H1 (cell line): ENCODE measurements at regions not wholly inside any gene's neighbourhood (a gene's known extent, or its start where the extent isn't known, plus 50 kb on each side); places are given as distances from the start of the nearest gene placed in this dataset.

Experiments
- CTCF ChIA-PET: fragments of 300-600 bp; sonication (Branson Sonifier 250); formaldehyde crosslinking; loops from one replicate; lab custom pipeline; 2021; ENCODE audit not compliant: partially characterized antibody; lab: Charles Lee
- POLR2A ChIA-PET: fragments of 300-600 bp; sonication (Branson Sonifier 250); formaldehyde crosslinking; loops from one replicate; lab custom pipeline; 2021; ENCODE audit warnings: inconsistent platforms; ENCODE audit not compliant: partially characterized antibody; lab: Charles Lee
- DNase-seq, 2 experiments: peaks; one replicate each; pipeline versions ENCODE4 v3.0.0 to v3.0.0-alpha.2; 2010 to 2022; ENCODE audit warnings: low spot score in 2 of 2, low read depth in 1 of 2, mixed read lengths in 1 of 2
- FAIRE-seq: peaks from 2 replicates; lab custom pipeline; 2011; peaks lifted over from hg19 to GRCh38; lab: Jason Lieb, UNC
- H2AFZ ChIP-seq: 2 replicates; pipeline ENCODE4 v1.8.1; 2012; ENCODE audit warnings: low read length, inconsistent platforms
- H2AK5ac ChIP-seq: 2 replicates; pipeline ENCODE4 v1.6.1; 2013; ENCODE audit warnings: low read depth, low read length
- H2BK120ac ChIP-seq: replicated peaks from 2 replicates; pipeline ENCODE3; 2013; ENCODE audit warnings: low read depth, low read length, inconsistent platforms
- H2BK12ac ChIP-seq: 2 replicates; pipeline ENCODE4 v1.6.1; 2013; ENCODE audit warnings: low read depth, low read length
- H2BK15ac ChIP-seq: 2 replicates; pipeline ENCODE4 v1.6.1; 2013; ENCODE audit warnings: low read length
- H2BK20ac ChIP-seq: 2 replicates; pipeline ENCODE4 v1.6.1; 2013; ENCODE audit warnings: low read length
- H2BK5ac ChIP-seq: 2 replicates; pipeline ENCODE4 v1.6.1; 2013; ENCODE audit warnings: low read depth, low read length
- H3K14ac ChIP-seq: 2 replicates; pipeline ENCODE4 v1.6.1; 2013; ENCODE audit warnings: inconsistent platforms; ENCODE audit not compliant: insufficient read length
- H3K18ac ChIP-seq: 2 replicates; pipeline ENCODE4 v1.6.1; 2013; ENCODE audit warnings: low read length; ENCODE audit errors: extremely low read depth
- H3K23ac ChIP-seq: 2 replicates; pipeline ENCODE4 v1.6.1; 2013; ENCODE audit warnings: inconsistent platforms; ENCODE audit not compliant: insufficient read length
- H3K23me2 ChIP-seq: 2 replicates; pipeline ENCODE4 v1.6.1; 2013; ENCODE audit warnings: low read depth, low read length
- H3K27ac ChIP-seq: 2 replicates; pipeline ENCODE4 v1.6.1; 2011; ENCODE audit warnings: low read depth, low read length, inconsistent platforms
- H3K27me3 ChIP-seq, 4 experiments: replicated peaks in 1 of 4; 1 replicate in 1 of 4; 2 replicates in 3 of 4; pipeline versions ENCODE4 v1.6.1 to v1.8.1; 2011 to 2013; ENCODE audit warnings: low read length in 3 of 4, mild to moderate bottlenecking in 3 of 4, inconsistent platforms in 2 of 4, mixed read lengths in 2 of 4, moderate library complexity in 1 of 4; ENCODE audit not compliant: control insufficient read depth in 3 of 4, insufficient read depth in 3 of 4; ENCODE audit errors: extremely low read depth in 1 of 4
- H3K36me3 ChIP-seq, 4 experiments: 2 replicates each; pipeline versions ENCODE4 v1.6.1 to v1.8.1; 2011 to 2013; ENCODE audit warnings: mild to moderate bottlenecking in 4 of 4, low read length in 3 of 4, moderate library complexity in 2 of 4, control low read depth in 1 of 4, inconsistent platforms in 1 of 4; ENCODE audit not compliant: insufficient read depth in 4 of 4, control insufficient read depth in 2 of 4
- H3K4ac ChIP-seq: replicated peaks from 2 replicates; pipeline ENCODE3; 2013; ENCODE audit warnings: low read length, low read depth, mixed read lengths, inconsistent platforms; ENCODE audit not compliant: insufficient read length
- H3K4me1 ChIP-seq, 4 experiments: replicated peaks in 1 of 4; 1 replicate in 1 of 4; 2 replicates in 3 of 4; pipeline versions ENCODE4 v1.6.1 to v1.8.1; 2011 to 2013; ENCODE audit warnings: low read length in 3 of 4, inconsistent platforms in 2 of 4, mixed read lengths in 1 of 4; ENCODE audit not compliant: insufficient read depth in 4 of 4, control insufficient read depth in 3 of 4
- H3K4me2 ChIP-seq, 2 experiments: 2 replicates each; pipeline versions ENCODE4 v1.6.1 to v1.8.1; 2011 to 2013; ENCODE audit warnings: low read depth in 2 of 2, low read length in 2 of 2, control low read depth in 1 of 2, inconsistent platforms in 1 of 2, mild to moderate bottlenecking in 1 of 2; ENCODE audit not compliant: insufficient read depth in 1 of 2
- H3K4me3 ChIP-seq, 4 experiments: fragments of 200-600, 300-600 bp in 1 of 4; sonication (generic), shearing (Covaris generic), sonication (Bioruptor Twin) in 1 of 4; 2 replicates each; pipeline versions ENCODE4 v1.5.1 to v1.8.1; 2011 to 2016; ENCODE audit warnings: low read length in 4 of 4, low read depth in 3 of 4, control low read depth in 2 of 4, inconsistent platforms in 2 of 4, mild to moderate bottlenecking in 2 of 4, mixed read lengths in 1 of 4, moderate library complexity in 1 of 4; ENCODE audit not compliant: insufficient read depth in 2 of 4; ENCODE audit errors: extremely low read depth in 1 of 4
- H3K56ac ChIP-seq: replicated peaks from 2 replicates; pipeline ENCODE3; 2013; ENCODE audit warnings: low read depth, mild to moderate bottlenecking, mixed read lengths, low read length, inconsistent platforms; ENCODE audit not compliant: insufficient read length
- H3K79me1 ChIP-seq: 2 replicates; pipeline ENCODE4 v1.6.1; 2013; ENCODE audit warnings: low read depth, low read length, control low read depth
- H3K79me2 ChIP-seq, 2 experiments: 2 replicates each; pipeline versions ENCODE4 v1.6.1 to v1.8.1; 2012 to 2013; ENCODE audit warnings: low read length in 2 of 2, mild to moderate bottlenecking in 2 of 2, inconsistent platforms in 1 of 2; ENCODE audit not compliant: insufficient read depth in 2 of 2, control insufficient read depth in 1 of 2
- H3K9ac ChIP-seq, 4 experiments: replicated peaks in 1 of 4; 1 replicate in 1 of 4; 2 replicates in 3 of 4; pipeline versions ENCODE4 v1.6.1 to v1.8.1; 2011 to 2013; ENCODE audit warnings: low read depth in 3 of 4, low read length in 3 of 4, control low read depth in 2 of 4, mild to moderate bottlenecking in 2 of 4, moderate library complexity in 2 of 4, inconsistent platforms in 1 of 4; ENCODE audit errors: extremely low read depth in 1 of 4
- H3K9me3 ChIP-seq, 2 experiments: 2 replicates each; pipeline versions ENCODE4 v1.6.1 to v1.8.1; 2012 to 2013; ENCODE audit warnings: mild to moderate bottlenecking in 2 of 2, moderate library complexity in 2 of 2, control low read depth in 1 of 2, inconsistent platforms in 1 of 2, low read depth in 1 of 2, low read length in 1 of 2, mixed read lengths in 1 of 2; ENCODE audit not compliant: insufficient read depth in 2 of 2
- H4K20me1 ChIP-seq, 2 experiments: replicated peaks in 1 of 2; 2 replicates each; pipeline versions ENCODE3 to v1.8.1; 2011 to 2013; ENCODE audit warnings: inconsistent platforms in 2 of 2, low read length in 2 of 2, mild to moderate bottlenecking in 1 of 2; ENCODE audit not compliant: insufficient read depth in 2 of 2, control insufficient read depth in 1 of 2
- H4K5ac ChIP-seq: 2 replicates; pipeline ENCODE4 v1.6.1; 2013; ENCODE audit warnings: low read length, low read depth, mixed read lengths, inconsistent platforms; ENCODE audit not compliant: insufficient read length
- H4K8ac ChIP-seq: 2 replicates; pipeline ENCODE4 v1.8.0; 2013; ENCODE audit warnings: mild to moderate bottlenecking, moderate library complexity, low read length, inconsistent platforms; ENCODE audit not compliant: insufficient read depth; ENCODE audit errors: extremely low read depth
- H4K91ac ChIP-seq: replicated peaks from 2 replicates; pipeline ENCODE3; 2013; ENCODE audit warnings: low read length, mixed read lengths, inconsistent platforms; ENCODE audit not compliant: insufficient read length
- BCL11A ChIP-seq, 2 experiments: IDR thresholded peaks; one replicate each; pipeline ENCODE4 v1.6.1; 2011; ENCODE audit warnings: low read depth in 2 of 2, low read length in 2 of 2, mild to moderate bottlenecking in 2 of 2
- CHD1 ChIP-seq: IDR thresholded peaks from 2 replicates; pipeline ENCODE4 v1.6.1; 2012; ENCODE audit warnings: low read depth, low read length, improper control_type of control experiment
- CTBP2 ChIP-seq: IDR thresholded peaks from 2 replicates; pipeline ENCODE4 v1.7.0; 2011; ENCODE audit warnings: borderline replicate concordance, mild to moderate bottlenecking, moderate library complexity, mixed read lengths, low read length; ENCODE audit not compliant: insufficient read depth, insufficient read length
- EGR1 ChIP-seq: IDR thresholded peaks from 2 replicates; pipeline ENCODE4 v1.6.1; 2011; ENCODE audit warnings: low read depth, low read length, borderline replicate concordance
- FOSL1 ChIP-seq: IDR thresholded peaks from 2 replicates; pipeline ENCODE4 v1.6.1; 2011; ENCODE audit warnings: mild to moderate bottlenecking, low read depth, low read length, moderate library complexity; ENCODE audit not compliant: insufficient read depth
- GABPA ChIP-seq: IDR thresholded peaks from 2 replicates; pipeline ENCODE4 v1.6.1; 2011; ENCODE audit warnings: mild to moderate bottlenecking, low read length, moderate library complexity, borderline replicate concordance; ENCODE audit not compliant: insufficient read depth
- HDAC2 ChIP-seq, 2 experiments: fragments of 300-600 bp in 1 of 2; sonication (generic) in 1 of 2; IDR thresholded peaks; 2 replicates each; pipeline ENCODE4 v1.6.1; 2011 to 2012; ENCODE audit warnings: low read depth in 2 of 2, low read length in 2 of 2, mild to moderate bottlenecking in 2 of 2, moderate library complexity in 2 of 2, borderline replicate concordance in 1 of 2, inconsistent platforms in 1 of 2
- JUND ChIP-seq: IDR thresholded peaks from 2 replicates; pipeline ENCODE4 v1.6.1; 2011; ENCODE audit warnings: mild to moderate bottlenecking, improper control_type of control experiment, low read length
- KDM1A ChIP-seq: fragments of 200-600, 300-600 bp; sonication (generic); IDR thresholded peaks from 2 replicates; pipeline ENCODE4 v1.7.1; 2016; ENCODE audit warnings: mild to moderate bottlenecking, low read length, borderline replicate concordance
- POU5F1 ChIP-seq: IDR thresholded peaks from 2 replicates; pipeline ENCODE4 v1.6.1; 2011; ENCODE audit warnings: low read depth, mild to moderate bottlenecking, low read length, moderate library complexity
- SAP30 ChIP-seq: fragments of 300-600 bp; sonication (generic); IDR thresholded peaks from 2 replicates; pipeline ENCODE4 v1.7.1; 2012; ENCODE audit warnings: low read length, moderate library complexity, mild to moderate bottlenecking, inconsistent platforms; ENCODE audit not compliant: insufficient read depth, insufficient replicate concordance
- SIRT6 ChIP-seq: IDR thresholded peaks from one replicate; pipeline ENCODE4 v1.7.1; 2012; ENCODE audit warnings: low read length, inconsistent platforms
- SP1 ChIP-seq: IDR thresholded peaks from 2 replicates; pipeline ENCODE4 v1.6.1; 2011; ENCODE audit warnings: low read depth, low read length
- whole genome bisulfite sequencing, 2 experiments: shearing (Covaris generic) in 1 of 2; methylation state at CpG; one replicate each; pipeline versions ENCODE4 v1.1.6 to v1.1.7; 2013 to 2015; ENCODE audit warnings: low lambda C conversion rate in 2 of 2, mixed read lengths in 2 of 2, inconsistent platforms in 1 of 2, low coverage in 1 of 2, missing lambda C conversion rate in 1 of 2; ENCODE audit not compliant: insufficient replicate concordance in 2 of 2, insufficient coverage in 1 of 2, insufficient read length in 1 of 2; ENCODE audit errors: extremely low coverage in 1 of 2, missing lambda C conversion rate in 1 of 2; 5-methylcytosine and 5-hydroxymethylcytosine counted together
- TF ChIP-seq, protein P1 (sequence below): IDR thresholded peaks from 2 replicates; pipeline ENCODE4 v1.6.1; 2011; ENCODE audit warnings: low read length, improper control_type of control experiment

GRCh38 chr1:78787544-78787943 lies 137.9 kb downstream of the IFI44 start:
- Histone ChIP-seq H3K4me3 (no peak overlapping the region), H4K5ac (no peak overlapping the region), H2BK5ac (no peak overlapping the region), H3K4me2 (no peak overlapping the region), H3K14ac (no peak overlapping the region), H3K23ac (no peak overlapping the region), H2BK120ac (no peak overlapping the region), H3K4me1 (no peaks in the 10 kb centered on the region), H3K27ac (no peak overlapping the region), H2AK5ac (no peak overlapping the region), H4K91ac (no peak overlapping the region), H3K56ac (no peak overlapping the region), H2BK15ac (no peak overlapping the region), H3K9me3 (no peaks in the 10 kb centered on the region), H2BK12ac (no peak overlapping the region), H3K18ac (no peak overlapping the region), H3K36me3 (no peaks in the 10 kb centered on the region), H4K8ac (no peak overlapping the region), H3K23me2 (no peaks in the 10 kb centered on the region), H3K79me1 (no peaks in the 10 kb centered on the region), H2BK20ac (no peak overlapping the region), H4K20me1 (no peaks in the 10 kb centered on the region), H3K79me2 (no peaks in the 10 kb centered on the region), H3K27me3 (no peaks in the 10 kb centered on the region), H3K4ac (no peak overlapping the region), H2AFZ (no peak overlapping the region), H3K9ac (no peak overlapping the region)
- no peak for DNase-seq
- CTCF ChIA-PET = no interaction called here
- 97 to 100% methylated on average over 1 to 2 of the region's 2 CpGs for WGBS, 2 experiments
- POLR2A ChIA-PET = no interaction called here
- no peak for FAIRE-seq
- no peak for TF ChIP-seq POU5F1
- TF ChIP-seq BCL11A (IDR thresholded peaks at IDR 0.05; ENCODE audit: low read depth in 2 of 2, low read length in 2 of 2) = no peak
- TF ChIP-seq KDM1A = no peak
- TF ChIP-seq CHD1 = no peak
- no peak for TF ChIP-seq HDAC2 (IDR thresholded peaks at IDR 0.05; ENCODE audit: borderline replicate concordance in 1 of 2, low read depth in 2 of 2, low read length in 2 of 2)
- TF ChIP-seq SIRT6 = no peak
- TF ChIP-seq JUND = no peak
- TF ChIP-seq, protein P1, sequence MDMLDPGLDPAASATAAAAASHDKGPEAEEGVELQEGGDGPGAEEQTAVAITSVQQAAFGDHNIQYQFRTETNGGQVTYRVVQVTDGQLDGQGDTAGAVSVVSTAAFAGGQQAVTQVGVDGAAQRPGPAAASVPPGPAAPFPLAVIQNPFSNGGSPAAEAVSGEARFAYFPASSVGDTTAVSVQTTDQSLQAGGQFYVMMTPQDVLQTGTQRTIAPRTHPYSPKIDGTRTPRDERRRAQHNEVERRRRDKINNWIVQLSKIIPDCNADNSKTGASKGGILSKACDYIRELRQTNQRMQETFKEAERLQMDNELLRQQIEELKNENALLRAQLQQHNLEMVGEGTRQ = no peak
- no peak for TF ChIP-seq GABPA
- TF ChIP-seq EGR1 = no peak
- TF ChIP-seq CTBP2 = no peak
- TF ChIP-seq SP1 = no peak
- TF ChIP-seq FOSL1 = no peak
- TF ChIP-seq SAP30 = no peak
